ENCODE measurements at regions not wholly inside any gene's neighbourhood (a gene's known extent, or its start where the extent isn't known, plus 50 kb on each side); places are given as distances from the start of the nearest gene placed in this dataset.

GRCh38 chr14:30132196-30132595, 204.5 kb upstream of the PRKD1 start:
- no TSS peak for BruUV-seq (replicated peaks)
- no peaks in the 10 kb centered on the region for H3K4me1 ChIP-seq (ENCODE audit: control insufficient read depth, insufficient read depth, low read length)
- H3K4me2 ChIP-seq (ENCODE audit: control insufficient read depth, insufficient read depth): no peak overlapping the region
- H3K27me3 ChIP-seq (replicated peaks in 1 of 2; ENCODE audit: control insufficient read depth in 2 of 2, insufficient read depth in 2 of 2, low read length in 1 of 2): no peaks in the 10 kb centered on the region
- no peaks in the 10 kb centered on the region for H3K36me3 ChIP-seq (ENCODE audit: control insufficient read depth in 2 of 2, insufficient read depth in 2 of 2, low read length in 1 of 2)
- no peaks in the 10 kb centered on the region for H4K20me1 ChIP-seq (ENCODE audit: control insufficient read depth, insufficient read depth)
- H2AFZ ChIP-seq (ENCODE audit: control insufficient read depth, low read depth, low read length): no peak overlapping the region
- no peaks in the 10 kb centered on the region for H3K79me2 ChIP-seq (ENCODE audit: control insufficient read depth, insufficient read depth, low read length)
- H3K9me3 ChIP-seq (replicated peaks; ENCODE audit: control insufficient read depth, insufficient read depth, low read length): no peaks in the 10 kb centered on the region; the same call in 2 of the 3 replicates
- FAIRE-seq (no peak), ATAC-seq (no peak), DNase-seq (ENCODE audit: low read depth, low spot score) (no peak)
- intact Hi-C loops (cut with micrococcal nuclease; ENCODE audit: unreplicated experiment) (no loop called here), in situ Hi-C loops (cut with MboI) (no loop called here)
- POLR2A ChIA-PET: no interaction called here
- no peak overlapping the region for H3K4me3 ChIP-seq
- 25% methylated on average over 2 of the region's 2 CpGs for WGBS (ENCODE audit: insufficient coverage, insufficient replicate concordance, low lambda C conversion rate, missing lambda C conversion rate)
- RAD21 ChIA-PET (ENCODE audit: unreplicated experiment): no interaction called here
- CTCF ChIA-PET: no interaction called here
- H3K27ac ChIP-seq (ENCODE audit: control insufficient read depth, insufficient read depth): no peak overlapping the region
- H3K9ac ChIP-seq (ENCODE audit: control insufficient read depth, insufficient read depth, low read length): no peak overlapping the region
- SMC1A ChIA-PET (ENCODE audit: uncharacterized antibody, unreplicated experiment): no interaction called here
- TF ChIP-seq EED (IDR thresholded peaks at IDR 0.05; ENCODE audit: low read depth) (no peak), MYB (IDR thresholded peaks at IDR 0.05; ENCODE audit: borderline replicate concordance, low read depth, low read length) (no peak), ZNF592 (IDR thresholded peaks at IDR 0.05) (no peak), SMAD5 (IDR thresholded peaks at IDR 0.05; ENCODE audit: low read depth) (no peak), ETV6 (conservative IDR thresholded peaks at IDR 0.05 in 1 of 2, IDR thresholded peaks at IDR 0.05 in 1 of 2; ENCODE audit: borderline replicate concordance in 1 of 2, low read depth in 1 of 2) (no peak), NKRF (conservative IDR thresholded peaks at IDR 0.05) (no peak), SP1 (IDR thresholded peaks at IDR 0.05; ENCODE audit: low read depth, low read length) (no peak), YY1 (IDR thresholded peaks at IDR 0.05; ENCODE audit: low read depth, low read length) (no peak), KAT2A (conservative IDR thresholded peaks at IDR 0.05; ENCODE audit: control insufficient read depth, low read depth, low read length) (no peak)
- TF ChIP-seq, protein P1, sequence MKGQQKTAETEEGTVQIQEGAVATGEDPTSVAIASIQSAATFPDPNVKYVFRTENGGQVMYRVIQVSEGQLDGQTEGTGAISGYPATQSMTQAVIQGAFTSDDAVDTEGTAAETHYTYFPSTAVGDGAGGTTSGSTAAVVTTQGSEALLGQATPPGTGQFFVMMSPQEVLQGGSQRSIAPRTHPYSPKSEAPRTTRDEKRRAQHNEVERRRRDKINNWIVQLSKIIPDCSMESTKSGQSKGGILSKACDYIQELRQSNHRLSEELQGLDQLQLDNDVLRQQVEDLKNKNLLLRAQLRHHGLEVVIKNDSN (IDR thresholded peaks at IDR 0.05; ENCODE audit: borderline replicate concordance, extremely low read length, insufficient read depth, low read depth, low read length): no peak
- TF ChIP-seq, protein P2, sequence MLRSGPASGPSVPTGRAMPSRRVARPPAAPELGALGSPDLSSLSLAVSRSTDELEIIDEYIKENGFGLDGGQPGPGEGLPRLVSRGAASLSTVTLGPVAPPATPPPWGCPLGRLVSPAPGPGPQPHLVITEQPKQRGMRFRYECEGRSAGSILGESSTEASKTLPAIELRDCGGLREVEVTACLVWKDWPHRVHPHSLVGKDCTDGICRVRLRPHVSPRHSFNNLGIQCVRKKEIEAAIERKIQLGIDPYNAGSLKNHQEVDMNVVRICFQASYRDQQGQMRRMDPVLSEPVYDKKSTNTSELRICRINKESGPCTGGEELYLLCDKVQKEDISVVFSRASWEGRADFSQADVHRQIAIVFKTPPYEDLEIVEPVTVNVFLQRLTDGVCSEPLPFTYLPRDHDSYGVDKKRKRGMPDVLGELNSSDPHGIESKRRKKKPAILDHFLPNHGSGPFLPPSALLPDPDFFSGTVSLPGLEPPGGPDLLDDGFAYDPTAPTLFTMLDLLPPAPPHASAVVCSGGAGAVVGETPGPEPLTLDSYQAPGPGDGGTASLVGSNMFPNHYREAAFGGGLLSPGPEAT (IDR thresholded peaks at IDR 0.05; ENCODE audit: low read depth): no peak
- TF ChIP-seq, protein P3, sequence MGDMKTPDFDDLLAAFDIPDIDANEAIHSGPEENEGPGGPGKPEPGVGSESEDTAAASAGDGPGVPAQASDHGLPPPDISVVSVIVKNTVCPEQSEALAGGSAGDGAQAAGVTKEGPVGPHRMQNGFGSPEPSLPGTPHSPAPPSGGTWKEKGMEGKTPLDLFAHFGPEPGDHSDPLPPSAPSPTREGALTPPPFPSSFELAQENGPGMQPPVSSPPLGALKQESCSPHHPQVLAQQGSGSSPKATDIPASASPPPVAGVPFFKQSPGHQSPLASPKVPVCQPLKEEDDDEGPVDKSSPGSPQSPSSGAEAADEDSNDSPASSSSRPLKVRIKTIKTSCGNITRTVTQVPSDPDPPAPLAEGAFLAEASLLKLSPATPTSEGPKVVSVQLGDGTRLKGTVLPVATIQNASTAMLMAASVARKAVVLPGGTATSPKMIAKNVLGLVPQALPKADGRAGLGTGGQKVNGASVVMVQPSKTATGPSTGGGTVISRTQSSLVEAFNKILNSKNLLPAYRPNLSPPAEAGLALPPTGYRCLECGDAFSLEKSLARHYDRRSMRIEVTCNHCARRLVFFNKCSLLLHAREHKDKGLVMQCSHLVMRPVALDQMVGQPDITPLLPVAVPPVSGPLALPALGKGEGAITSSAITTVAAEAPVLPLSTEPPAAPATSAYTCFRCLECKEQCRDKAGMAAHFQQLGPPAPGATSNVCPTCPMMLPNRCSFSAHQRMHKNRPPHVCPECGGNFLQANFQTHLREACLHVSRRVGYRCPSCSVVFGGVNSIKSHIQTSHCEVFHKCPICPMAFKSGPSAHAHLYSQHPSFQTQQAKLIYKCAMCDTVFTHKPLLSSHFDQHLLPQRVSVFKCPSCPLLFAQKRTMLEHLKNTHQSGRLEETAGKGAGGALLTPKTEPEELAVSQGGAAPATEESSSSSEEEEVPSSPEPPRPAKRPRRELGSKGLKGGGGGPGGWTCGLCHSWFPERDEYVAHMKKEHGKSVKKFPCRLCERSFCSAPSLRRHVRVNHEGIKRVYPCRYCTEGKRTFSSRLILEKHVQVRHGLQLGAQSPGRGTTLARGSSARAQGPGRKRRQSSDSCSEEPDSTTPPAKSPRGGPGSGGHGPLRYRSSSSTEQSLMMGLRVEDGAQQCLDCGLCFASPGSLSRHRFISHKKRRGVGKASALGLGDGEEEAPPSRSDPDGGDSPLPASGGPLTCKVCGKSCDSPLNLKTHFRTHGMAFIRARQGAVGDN (IDR thresholded peaks at IDR 0.05): no peak

Measured in GM12878 (cell line).